ENCODE measurements at regions not wholly inside any gene's neighbourhood (a gene's known extent, or its start where the extent isn't known, plus 50 kb on each side); places are given as distances from the start of the nearest gene placed in this dataset.

DNA sequence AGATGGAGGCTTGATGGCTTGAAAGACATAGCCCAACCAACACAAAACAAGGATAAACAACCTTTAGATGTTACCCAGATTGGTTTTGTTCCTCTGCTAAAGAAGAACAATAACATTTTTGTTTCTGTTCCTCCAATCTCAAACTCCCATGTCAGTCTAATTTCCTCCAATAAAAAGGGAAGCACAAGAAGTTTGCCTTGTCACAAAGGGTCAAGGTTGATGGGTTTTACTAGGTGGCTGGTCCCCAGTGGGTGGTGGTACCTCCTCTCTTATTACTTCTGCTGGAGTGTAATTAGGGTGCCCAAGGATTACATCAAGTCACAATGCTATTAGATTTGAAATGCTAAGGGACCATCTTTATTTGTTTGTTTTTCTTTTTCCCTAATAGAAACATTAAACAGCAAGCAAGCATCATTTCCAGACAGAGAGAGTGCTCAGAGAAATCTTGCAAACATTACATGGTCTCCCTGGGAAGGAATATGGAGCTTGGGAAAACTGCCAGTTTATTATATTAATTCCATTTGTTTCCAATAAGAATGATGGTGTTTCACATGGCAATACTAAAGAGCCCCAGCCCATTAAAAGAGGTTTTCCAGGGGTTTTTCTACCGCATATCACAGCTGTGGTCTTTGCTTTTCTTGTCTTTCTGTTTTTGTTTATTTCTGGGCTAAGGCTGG is 78.3 kb upstream of the AOAH start:
- TF ChIP-seq TARDBP (IDR thresholded peaks at IDR 0.05) (no peak), ELF4 (IDR thresholded peaks at IDR 0.05) (no peak), SUZ12 (IDR thresholded peaks at IDR 0.05) (no peak), HDGF (IDR thresholded peaks at IDR 0.05; ENCODE audit: borderline replicate concordance) (no peak), SP1 (IDR thresholded peaks at IDR 0.05) (no peak), BHLHE40 (IDR thresholded peaks at IDR 0.05; ENCODE audit: borderline replicate concordance) (no peak), CTBP1 (IDR thresholded peaks at IDR 0.05; ENCODE audit: borderline replicate concordance) (no peak), FOXA1 (IDR thresholded peaks at IDR 0.05) (no peak), ZNF384 (IDR thresholded peaks at IDR 0.05) (no peak)
- TF ChIP-seq, protein P1, sequence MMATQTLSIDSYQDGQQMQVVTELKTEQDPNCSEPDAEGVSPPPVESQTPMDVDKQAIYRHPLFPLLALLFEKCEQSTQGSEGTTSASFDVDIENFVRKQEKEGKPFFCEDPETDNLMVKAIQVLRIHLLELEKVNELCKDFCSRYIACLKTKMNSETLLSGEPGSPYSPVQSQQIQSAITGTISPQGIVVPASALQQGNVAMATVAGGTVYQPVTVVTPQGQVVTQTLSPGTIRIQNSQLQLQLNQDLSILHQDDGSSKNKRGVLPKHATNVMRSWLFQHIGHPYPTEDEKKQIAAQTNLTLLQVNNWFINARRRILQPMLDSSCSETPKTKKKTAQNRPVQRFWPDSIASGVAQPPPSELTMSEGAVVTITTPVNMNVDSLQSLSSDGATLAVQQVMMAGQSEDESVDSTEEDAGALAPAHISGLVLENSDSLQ (IDR thresholded peaks at IDR 0.05): no peak
